ENCODE measurements at regions not wholly inside any gene's neighbourhood (a gene's known extent, or its start where the extent isn't known, plus 50 kb on each side); places are given as distances from the start of the nearest gene placed in this dataset.

DNA sequence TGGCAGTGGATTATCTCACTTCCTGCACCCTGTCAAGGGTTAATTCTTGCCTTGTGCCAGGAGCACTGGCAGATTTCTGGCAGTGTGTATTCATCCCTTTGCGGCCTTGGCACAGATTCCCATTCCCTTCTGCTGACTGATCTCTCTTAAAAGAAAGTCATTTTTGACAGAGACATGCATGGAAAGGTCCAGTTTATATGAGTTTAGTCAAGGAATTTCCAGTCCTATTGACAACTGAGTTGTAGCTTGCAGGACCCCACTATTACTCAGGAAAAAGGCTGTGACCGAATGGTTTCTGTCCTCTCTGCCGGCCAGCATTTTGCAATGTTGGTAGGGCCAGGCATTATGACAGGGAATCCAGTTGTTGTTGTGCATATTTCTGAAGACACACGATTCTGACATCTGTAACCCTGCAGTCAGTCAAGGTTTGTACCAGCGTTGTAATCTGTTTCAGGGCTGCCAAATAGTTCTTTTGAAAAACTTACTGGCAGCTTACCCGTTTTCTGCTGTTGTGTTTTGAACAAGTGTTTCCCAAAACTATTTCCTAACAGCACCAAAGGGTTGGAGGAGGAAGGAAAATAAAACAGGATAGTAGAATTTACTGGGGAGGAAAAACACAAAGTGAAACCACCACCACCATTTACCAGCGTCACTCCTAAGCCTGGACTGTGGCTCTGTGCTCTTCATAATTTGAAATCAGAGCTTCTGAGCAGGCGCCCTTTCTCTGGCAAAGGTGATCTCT is 243.4 kb upstream of the KLF4 start:
- TF ChIP-seq MYC (IDR thresholded peaks at IDR 0.05; ENCODE audit: low read depth, low read length), result no peak
- TF ChIP-seq, protein P1, sequence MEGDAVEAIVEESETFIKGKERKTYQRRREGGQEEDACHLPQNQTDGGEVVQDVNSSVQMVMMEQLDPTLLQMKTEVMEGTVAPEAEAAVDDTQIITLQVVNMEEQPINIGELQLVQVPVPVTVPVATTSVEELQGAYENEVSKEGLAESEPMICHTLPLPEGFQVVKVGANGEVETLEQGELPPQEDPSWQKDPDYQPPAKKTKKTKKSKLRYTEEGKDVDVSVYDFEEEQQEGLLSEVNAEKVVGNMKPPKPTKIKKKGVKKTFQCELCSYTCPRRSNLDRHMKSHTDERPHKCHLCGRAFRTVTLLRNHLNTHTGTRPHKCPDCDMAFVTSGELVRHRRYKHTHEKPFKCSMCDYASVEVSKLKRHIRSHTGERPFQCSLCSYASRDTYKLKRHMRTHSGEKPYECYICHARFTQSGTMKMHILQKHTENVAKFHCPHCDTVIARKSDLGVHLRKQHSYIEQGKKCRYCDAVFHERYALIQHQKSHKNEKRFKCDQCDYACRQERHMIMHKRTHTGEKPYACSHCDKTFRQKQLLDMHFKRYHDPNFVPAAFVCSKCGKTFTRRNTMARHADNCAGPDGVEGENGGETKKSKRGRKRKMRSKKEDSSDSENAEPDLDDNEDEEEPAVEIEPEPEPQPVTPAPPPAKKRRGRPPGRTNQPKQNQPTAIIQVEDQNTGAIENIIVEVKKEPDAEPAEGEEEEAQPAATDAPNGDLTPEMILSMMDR (IDR thresholded peaks at IDR 0.05; ENCODE audit: low read depth, low read length), result no peak
- TF ChIP-seq POLR2A (IDR thresholded peaks at IDR 0.05; ENCODE audit: extremely low read depth, insufficient read length), result no peak
